Adrenal gland (tissue), 9 donors: ENCODE measurements at regions not wholly inside any gene's neighbourhood (a gene's known extent, or its start where the extent isn't known, plus 50 kb on each side); places are given as distances from the start of the nearest gene placed in this dataset.

ENCODE experiments used
- DNase-seq, 7 donors: peaks; one replicate each; pipeline ENCODE4 v3.0.0-alpha.2; 2019 to 2020
- H3K27ac ChIP-seq, 5 donors: fragments of 200-600 bp; sonication (generic) in 4 of 5; 1 replicate in 3 of 5; 2 replicates in 2 of 5; pipeline versions ENCODE4 v1.5.1 to v1.8.0; 2016 to 2020; ENCODE audit warnings: mild to moderate bottlenecking in 1 of 5
- H3K27me3 ChIP-seq: fragments of 200-600 bp; 2 replicates; pipeline ENCODE4 v1.8.0; 2021
- H3K36me3 ChIP-seq, 2 donors: fragments of 200-600 bp; replicated peaks in 1 of 2; 1 replicate in 1 of 2; 2 replicates in 1 of 2; pipeline versions ENCODE4 v1.5.1 to v1.8.0; 2018 to 2022
- H3K4me1 ChIP-seq, 2 donors: fragments of 200-600 bp; replicated peaks in 1 of 2; 1 replicate in 1 of 2; 2 replicates in 1 of 2; pipeline versions ENCODE4 v1.5.1 to v1.8.0; 2018 to 2021
- H3K4me3 ChIP-seq, 4 donors: fragments of 200-600 bp; sonication (generic) in 3 of 4; one replicate each; pipeline ENCODE4 v1.5.1; 2016 to 2018
- H3K9me3 ChIP-seq, 3 donors: fragments of 200-600 bp; sonication (generic) in 1 of 3; replicated peaks in 1 of 3; 1 replicate in 2 of 3; 2 replicates in 1 of 3; pipeline versions ENCODE4 v1.5.1 to v1.8.0; 2016 to 2021
- POLR2A ChIP-seq, 2 donors: fragments of 450-650 bp; IDR thresholded peaks; one replicate each; pipeline ENCODE4 v1.6.1; 2017; ENCODE audit warnings: antibody characterized with exemption in 2 of 2, mild to moderate bottlenecking in 2 of 2, moderate library complexity in 1 of 2
- WGBS, 4 donors: extraction: QIAGEN DNeasy Blood & Tissue Kit in 2 of 4; methylation state at CpG; one replicate each; pipeline versions ENCODE4 v1.1.5 to v1.1.7; 2013 to 2017; 5-methylcytosine and 5-hydroxymethylcytosine counted together
- intact Hi-C, 2 donors: fragments of 100-400 bp; cut with DNase I; formaldehyde crosslinking; loops; one replicate each; pipeline versions ENCODE4 v1.14.1 to v1.15.0; 2022 to 2023
- TF ChIP-seq, protein P1 (sequence below), 6 experiments: fragments of 450-650 bp in 4 of 6; fragments of 200-600 bp in 2 of 6; sonication (generic) in 1 of 6; IDR thresholded peaks; 1 replicate in 5 of 6; 2 replicates in 1 of 6; pipeline versions ENCODE4 v1.5.1 to v1.8.0; 2016 to 2021; ENCODE audit warnings: antibody characterized with exemption in 6 of 6, mild to moderate bottlenecking in 2 of 6, moderate library complexity in 1 of 6
- donor health status: healthy with polysubstance abuse.
- donor health status: Bipolar disorder and iron deficiency.
- donor health status: DM: yes; HTN: yes; CAD: no.
- donor health status: DM: no; HTN: no; CAD: no.
- donor health status: DM: no; HTN: no; CAD: no.

DNA sequence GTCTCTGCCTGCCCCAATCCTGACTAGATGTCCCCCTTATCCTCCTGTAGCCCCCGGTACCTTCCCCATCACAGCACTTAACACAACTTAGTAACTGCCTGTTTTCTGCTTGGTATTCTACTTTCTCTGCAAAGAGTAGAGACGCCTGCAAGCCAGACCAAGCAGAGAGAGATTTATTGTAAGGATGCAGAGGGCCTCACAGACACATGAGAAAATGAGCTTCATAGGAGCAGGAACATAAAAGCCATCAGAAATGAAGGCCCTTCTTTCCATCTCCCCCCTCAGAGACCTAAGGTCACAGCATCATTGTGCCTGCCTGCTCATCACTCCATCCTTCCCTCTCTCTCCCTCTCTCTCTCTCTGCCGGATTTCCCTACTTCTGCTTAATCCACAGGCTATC lies 305.7 kb upstream of the NOCT start:
- no peaks in the 10 kb centered on the region for H3K36me3 ChIP-seq
- TF ChIP-seq, protein P1, sequence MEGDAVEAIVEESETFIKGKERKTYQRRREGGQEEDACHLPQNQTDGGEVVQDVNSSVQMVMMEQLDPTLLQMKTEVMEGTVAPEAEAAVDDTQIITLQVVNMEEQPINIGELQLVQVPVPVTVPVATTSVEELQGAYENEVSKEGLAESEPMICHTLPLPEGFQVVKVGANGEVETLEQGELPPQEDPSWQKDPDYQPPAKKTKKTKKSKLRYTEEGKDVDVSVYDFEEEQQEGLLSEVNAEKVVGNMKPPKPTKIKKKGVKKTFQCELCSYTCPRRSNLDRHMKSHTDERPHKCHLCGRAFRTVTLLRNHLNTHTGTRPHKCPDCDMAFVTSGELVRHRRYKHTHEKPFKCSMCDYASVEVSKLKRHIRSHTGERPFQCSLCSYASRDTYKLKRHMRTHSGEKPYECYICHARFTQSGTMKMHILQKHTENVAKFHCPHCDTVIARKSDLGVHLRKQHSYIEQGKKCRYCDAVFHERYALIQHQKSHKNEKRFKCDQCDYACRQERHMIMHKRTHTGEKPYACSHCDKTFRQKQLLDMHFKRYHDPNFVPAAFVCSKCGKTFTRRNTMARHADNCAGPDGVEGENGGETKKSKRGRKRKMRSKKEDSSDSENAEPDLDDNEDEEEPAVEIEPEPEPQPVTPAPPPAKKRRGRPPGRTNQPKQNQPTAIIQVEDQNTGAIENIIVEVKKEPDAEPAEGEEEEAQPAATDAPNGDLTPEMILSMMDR (IDR thresholded peaks at IDR 0.05), result no peak
- no peak for TF ChIP-seq POLR2A (IDR thresholded peaks at IDR 0.05)
- intact Hi-C loops, result no loop called here
- no peak overlapping the region for H3K4me3 ChIP-seq
- H3K9me3 ChIP-seq, result no peaks in the 10 kb centered on the region
- WGBS, 4 donors, result 75 to 84% (median 81%) methylated on average over 3 of the region's 3 CpGs
- H3K4me1 ChIP-seq, result no peaks in the 10 kb centered on the region
- no peak overlapping the region for H3K27ac ChIP-seq
- DNase-seq, result no peak
- H3K27me3 ChIP-seq, result no peaks in the 10 kb centered on the region

DNA sequence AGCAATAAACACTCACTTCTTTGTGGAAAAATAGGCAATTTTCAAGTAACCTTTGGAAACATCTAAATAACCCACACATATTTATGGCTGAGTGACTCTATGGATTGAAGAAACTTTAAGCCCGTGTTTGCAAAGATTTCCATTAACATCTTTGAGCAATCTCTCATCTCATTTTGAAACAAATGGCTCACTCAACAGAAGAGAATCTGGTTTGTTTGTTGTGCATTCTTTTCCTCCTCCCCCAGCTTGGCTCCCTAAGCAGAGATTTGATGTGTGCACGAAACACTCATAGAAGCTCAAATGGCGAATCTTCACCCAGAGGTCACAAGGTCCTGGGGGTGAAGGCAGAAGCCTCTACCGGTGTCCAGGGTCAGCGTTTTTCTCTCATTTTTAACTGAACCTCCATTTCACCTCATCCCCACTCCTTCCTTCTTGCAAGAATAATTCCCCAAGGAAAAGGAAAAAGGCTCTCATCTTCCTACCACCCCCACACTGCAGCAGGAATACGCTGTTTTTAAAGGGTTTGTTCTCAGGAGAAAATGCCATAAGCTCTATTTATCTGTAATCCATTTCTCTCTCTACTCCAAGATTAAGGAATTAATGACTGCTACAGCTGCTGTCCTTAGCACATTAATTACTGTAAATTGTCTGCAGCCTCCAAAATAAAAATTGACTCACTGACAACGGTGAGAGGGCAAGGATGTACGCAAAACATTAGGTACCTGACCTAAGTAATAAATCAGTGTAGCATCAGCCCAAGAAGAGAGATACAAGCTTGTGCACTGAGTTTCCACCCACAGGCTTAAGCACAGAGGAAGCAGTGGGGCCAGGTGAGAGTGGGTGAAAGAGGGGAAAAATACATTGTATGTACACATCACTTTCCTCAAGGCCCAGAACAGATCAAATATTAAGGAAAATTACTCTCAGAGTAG lies 307.6 kb upstream of the NOCT start:
- no peaks in the 10 kb centered on the region for H3K9me3 ChIP-seq
- H3K36me3 ChIP-seq, result no peaks in the 10 kb centered on the region
- H3K4me3 ChIP-seq, result no peak overlapping the region
- WGBS, 4 donors, result 42 to 52% (median 49%) methylated on average over 8 of the region's 8 CpGs
- no peaks in the 10 kb centered on the region for H3K27me3 ChIP-seq
- intact Hi-C loops, result no loop called here
- H3K4me1 ChIP-seq, result no peaks in the 10 kb centered on the region
- no peak for DNase-seq
- H3K27ac ChIP-seq, result no peak overlapping the region
- TF ChIP-seq, protein P1 (IDR thresholded peaks at IDR 0.05), result no peak
- no peak for TF ChIP-seq POLR2A (IDR thresholded peaks at IDR 0.05)

DNA sequence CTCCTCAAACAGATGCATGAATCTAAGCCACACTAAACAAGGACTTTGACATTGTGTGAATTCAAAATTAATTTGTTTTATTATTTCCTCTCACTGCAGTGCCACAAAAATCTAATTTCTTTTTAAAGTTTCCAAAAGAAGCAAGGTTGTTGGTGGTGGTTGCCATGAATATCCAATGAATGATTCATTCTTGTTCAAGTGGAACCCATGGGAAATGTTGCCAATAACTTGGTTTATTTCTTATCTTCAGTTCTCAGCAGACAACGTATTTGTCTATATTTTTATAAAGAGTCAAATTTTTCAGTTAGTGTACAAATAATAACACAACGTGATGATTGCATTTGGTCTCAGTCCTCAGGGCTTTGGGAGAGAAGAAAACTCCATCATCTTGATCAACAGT lies 309.4 kb upstream of the NOCT start:
- Histone ChIP-seq H3K36me3 (no peaks in the 10 kb centered on the region), H3K4me3 (no peak overlapping the region), H3K9me3 (no peaks in the 10 kb centered on the region), H3K4me1 (no peaks in the 10 kb centered on the region), H3K27me3 (no peaks in the 10 kb centered on the region), H3K27ac (no peak overlapping the region)
- 51 to 59% (median 54%) methylated on average over 2 of the region's 2 CpGs for WGBS, 4 donors
- no peak for DNase-seq
- TF ChIP-seq POLR2A (IDR thresholded peaks at IDR 0.05), result no peak
- TF ChIP-seq, protein P1 (IDR thresholded peaks at IDR 0.05), result no peak
- intact Hi-C loops, result no loop called here

DNA sequence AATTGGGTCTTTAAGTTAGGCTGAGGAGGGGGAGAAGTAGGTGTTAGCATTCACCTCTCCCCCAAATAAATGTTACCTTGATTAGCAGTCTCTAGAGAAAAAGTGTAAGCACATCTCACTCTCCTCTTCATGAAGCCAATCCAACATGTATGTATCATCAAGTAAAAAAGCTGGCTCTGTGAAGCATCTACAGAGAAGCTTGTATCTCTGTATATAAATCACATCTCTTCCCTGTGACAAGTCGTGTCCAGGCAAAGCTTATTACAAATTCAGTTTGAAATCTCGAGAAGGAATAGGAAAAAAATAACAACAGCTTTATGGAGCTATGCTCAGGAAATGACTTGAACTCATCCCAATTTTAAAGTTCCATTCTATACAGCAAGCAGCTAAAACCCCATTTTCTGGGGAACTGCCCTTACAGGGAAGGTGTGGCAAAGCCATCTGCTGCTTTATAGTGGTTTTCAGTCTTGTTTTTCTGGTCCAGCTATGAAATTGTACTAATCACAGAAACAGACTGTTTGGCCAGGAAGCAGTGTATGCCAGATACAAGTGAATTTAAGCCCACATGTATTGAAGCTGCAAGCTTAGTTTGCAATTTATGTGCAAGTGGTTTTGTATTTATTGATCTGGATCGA lies 313.3 kb upstream of the NOCT start:
- Histone ChIP-seq H3K9me3 (no peaks in the 10 kb centered on the region), H3K4me3 (no peak overlapping the region), H3K27me3 (no peaks in the 10 kb centered on the region), H3K4me1 (no peaks in the 10 kb centered on the region), H3K27ac (no peak overlapping the region), H3K36me3 (no peaks in the 10 kb centered on the region)
- intact Hi-C loops, result no loop called here
- TF ChIP-seq, protein P1 (IDR thresholded peaks at IDR 0.05), result no peak
- no peak for TF ChIP-seq POLR2A (IDR thresholded peaks at IDR 0.05)
- WGBS, 4 donors, result 36 to 41% (median 39%) methylated on average over 3 of the region's 3 CpGs
- no peak for DNase-seq
